ENCODE measurements at regions not wholly inside any gene's neighbourhood (a gene's known extent, or its start where the extent isn't known, plus 50 kb on each side); places are given as distances from the start of the nearest gene placed in this dataset.

DNA sequence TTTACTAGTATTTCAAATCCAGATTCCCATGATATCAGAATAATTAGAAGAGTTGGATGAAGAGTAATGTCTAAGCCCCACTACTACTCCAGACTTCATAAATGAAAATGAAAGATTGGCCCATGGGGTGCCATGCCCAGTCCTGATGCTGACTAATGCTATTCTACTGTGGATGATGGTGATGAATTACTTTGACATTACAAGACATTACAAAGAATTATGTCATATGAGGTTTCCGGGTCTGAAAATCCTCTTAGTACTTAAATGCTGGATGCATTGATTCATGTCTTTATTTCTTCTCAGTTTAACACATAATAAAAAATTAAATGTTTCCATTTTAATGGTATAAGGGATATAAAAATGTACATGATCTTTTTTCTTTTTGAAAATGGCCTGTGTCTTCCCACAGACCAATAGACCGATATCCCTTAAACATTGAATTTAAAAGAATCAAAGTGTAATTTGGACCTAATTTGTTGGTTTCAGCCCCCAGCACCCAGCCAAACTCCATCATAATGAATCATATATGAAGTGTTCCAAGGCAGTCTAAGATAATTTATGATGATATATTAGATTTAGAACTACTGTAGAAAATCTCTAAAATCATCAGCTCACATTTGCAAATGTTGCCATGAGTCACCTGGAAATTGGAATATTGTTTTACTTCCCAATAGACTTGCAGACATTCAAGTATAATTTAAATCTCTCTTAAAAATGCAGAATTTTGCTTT is 223.6 kb upstream of the SGCD start:
- Histone ChIP-seq H3K36me3 (ENCODE audit: low read depth) (no peaks in the 10 kb centered on the region), H3K9me2 (ENCODE audit: insufficient read depth) (no peaks in the 10 kb centered on the region), H3K4me3 (no peak overlapping the region), H2AFZ (no peak overlapping the region), H3K4me2 (no peak overlapping the region), H3K9me3 (ENCODE audit: insufficient read depth, low read depth) (no peaks in the 10 kb centered on the region), H3K27ac (no peak overlapping the region), H3F3A (ENCODE audit: insufficient read depth, low read depth) (no peaks in the 10 kb centered on the region), H3K27me3 (ENCODE audit: insufficient read depth, low read depth) (no peaks in the 10 kb centered on the region; the same call in 1 of the 2 replicates), H3K79me2 (ENCODE audit: low read depth) (no peaks in the 10 kb centered on the region), H3K4me1 (replicated peaks; ENCODE audit: insufficient read depth) (no peaks in the 10 kb centered on the region), H4K20me1 (ENCODE audit: insufficient read depth) (no peaks in the 10 kb centered on the region)
- POLR2A ChIA-PET (ENCODE audit: unreplicated experiment): no interaction called here
- DNase-seq: no peak
- CTCF ChIA-PET: no interaction called here
- intact Hi-C loops (cut with micrococcal nuclease; ENCODE audit: unreplicated experiment): no loop called here
- BruUV-seq (replicated peaks): no TSS peak
- TF ChIP-seq EZH2 (IDR thresholded peaks at IDR 0.05; ENCODE audit: low read depth): no peak

DNA sequence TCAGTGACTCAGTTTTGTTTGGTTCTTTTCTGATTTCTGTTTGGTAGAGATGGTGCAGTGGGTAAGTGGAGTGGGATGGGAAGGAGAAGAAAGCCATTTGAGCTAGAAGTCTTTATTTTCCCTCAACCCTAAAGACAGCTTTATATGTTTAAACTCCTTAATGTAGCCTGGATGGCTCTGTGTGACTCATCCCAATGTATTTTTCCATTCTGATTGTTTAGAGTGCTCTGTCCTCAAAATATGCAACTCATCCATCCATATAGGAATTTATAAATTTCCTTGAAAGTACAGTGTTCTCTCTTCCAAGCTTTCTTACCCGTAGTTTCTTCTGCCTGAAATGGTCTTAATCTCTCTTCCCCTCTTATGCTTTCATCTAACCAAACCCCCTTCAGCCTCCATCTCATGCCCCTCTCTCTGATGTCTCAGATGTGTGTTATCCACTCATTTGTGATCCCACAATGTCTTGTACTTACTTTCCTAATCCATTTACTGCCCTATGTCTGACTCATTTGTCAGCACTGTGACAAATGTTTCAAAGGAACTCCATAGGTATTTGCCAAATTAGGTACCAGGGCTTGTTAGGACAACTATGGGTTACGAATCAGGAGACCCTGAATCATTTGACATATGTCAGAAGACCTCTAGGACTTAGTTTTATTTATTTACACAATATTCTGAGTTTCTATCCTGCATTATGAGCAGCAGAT is 217.5 kb upstream of the SGCD start:
- H3K79me2 ChIP-seq (ENCODE audit: low read depth): no peaks in the 10 kb centered on the region
- TF ChIP-seq, protein P1, sequence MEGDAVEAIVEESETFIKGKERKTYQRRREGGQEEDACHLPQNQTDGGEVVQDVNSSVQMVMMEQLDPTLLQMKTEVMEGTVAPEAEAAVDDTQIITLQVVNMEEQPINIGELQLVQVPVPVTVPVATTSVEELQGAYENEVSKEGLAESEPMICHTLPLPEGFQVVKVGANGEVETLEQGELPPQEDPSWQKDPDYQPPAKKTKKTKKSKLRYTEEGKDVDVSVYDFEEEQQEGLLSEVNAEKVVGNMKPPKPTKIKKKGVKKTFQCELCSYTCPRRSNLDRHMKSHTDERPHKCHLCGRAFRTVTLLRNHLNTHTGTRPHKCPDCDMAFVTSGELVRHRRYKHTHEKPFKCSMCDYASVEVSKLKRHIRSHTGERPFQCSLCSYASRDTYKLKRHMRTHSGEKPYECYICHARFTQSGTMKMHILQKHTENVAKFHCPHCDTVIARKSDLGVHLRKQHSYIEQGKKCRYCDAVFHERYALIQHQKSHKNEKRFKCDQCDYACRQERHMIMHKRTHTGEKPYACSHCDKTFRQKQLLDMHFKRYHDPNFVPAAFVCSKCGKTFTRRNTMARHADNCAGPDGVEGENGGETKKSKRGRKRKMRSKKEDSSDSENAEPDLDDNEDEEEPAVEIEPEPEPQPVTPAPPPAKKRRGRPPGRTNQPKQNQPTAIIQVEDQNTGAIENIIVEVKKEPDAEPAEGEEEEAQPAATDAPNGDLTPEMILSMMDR (conservative IDR thresholded peaks at IDR 0.05): no peak
- no peak for TF ChIP-seq EZH2 (IDR thresholded peaks at IDR 0.05; ENCODE audit: low read depth)
- H3K4me3 ChIP-seq: no peak overlapping the region
- no peaks in the 10 kb centered on the region for H3F3A ChIP-seq (ENCODE audit: insufficient read depth, low read depth)
- no peak overlapping the region for H2AFZ ChIP-seq
- DNase-seq: no peak
- H3K4me1 ChIP-seq (replicated peaks; ENCODE audit: insufficient read depth): no peaks in the 10 kb centered on the region
- H3K27me3 ChIP-seq (ENCODE audit: insufficient read depth, low read depth): no peaks in the 10 kb centered on the region; the same call in 1 of the 2 replicates
- BruUV-seq (replicated peaks): no TSS peak
- no peak overlapping the region for H3K4me2 ChIP-seq
- ChIA-PET POLR2A (ENCODE audit: unreplicated experiment) (no interaction called here), CTCF (no interaction called here)
- H3K36me3 ChIP-seq (ENCODE audit: low read depth): no peaks in the 10 kb centered on the region
- no peak overlapping the region for H3K27ac ChIP-seq
- no peaks in the 10 kb centered on the region for H3K9me3 ChIP-seq (ENCODE audit: insufficient read depth, low read depth)
- no peaks in the 10 kb centered on the region for H4K20me1 ChIP-seq (ENCODE audit: insufficient read depth)
- intact Hi-C loops (cut with micrococcal nuclease; ENCODE audit: unreplicated experiment): no loop called here
- H3K9me2 ChIP-seq (ENCODE audit: insufficient read depth): no peaks in the 10 kb centered on the region

- intact Hi-C loops (cut with micrococcal nuclease; ENCODE audit: unreplicated experiment): no loop called here
- no peak overlapping the region for H3K4me3 ChIP-seq
- no peak overlapping the region for H2AFZ ChIP-seq
- H3K36me3 ChIP-seq (ENCODE audit: low read depth): no peaks in the 10 kb centered on the region
- no peaks in the 10 kb centered on the region for H3K79me2 ChIP-seq (ENCODE audit: low read depth)
- TF ChIP-seq, protein P1 (conservative IDR thresholded peaks at IDR 0.05): no peak
- TF ChIP-seq EZH2 (IDR thresholded peaks at IDR 0.05; ENCODE audit: low read depth): no peak
- H3K27ac ChIP-seq: no peak overlapping the region
- ChIA-PET POLR2A (ENCODE audit: unreplicated experiment) (no interaction called here), CTCF (no interaction called here)
- H3K4me2 ChIP-seq: no peak overlapping the region
- H3K9me2 ChIP-seq (ENCODE audit: insufficient read depth): no peaks in the 10 kb centered on the region
- BruUV-seq (replicated peaks): no TSS peak
- no peaks in the 10 kb centered on the region for H3F3A ChIP-seq (ENCODE audit: insufficient read depth, low read depth)
- no peaks in the 10 kb centered on the region for H4K20me1 ChIP-seq (ENCODE audit: insufficient read depth)
- no peaks in the 10 kb centered on the region for H3K9me3 ChIP-seq (ENCODE audit: insufficient read depth, low read depth)
- peaks cover 4% of the 10 kb centered on the region; the same call in 1 of the 2 replicates for H3K27me3 ChIP-seq (ENCODE audit: insufficient read depth, low read depth)
- no peaks in the 10 kb centered on the region for H3K4me1 ChIP-seq (replicated peaks; ENCODE audit: insufficient read depth)
- DNase-seq: no peak
These were observed 207.3 kb upstream of the SGCD start for GRCh38 chr5:156119692-156120091.

Data from PC-9 (cell line).